B cell (primary cell): ENCODE measurements at regions not wholly inside any gene's neighbourhood (a gene's known extent, or its start where the extent isn't known, plus 50 kb on each side); places are given as distances from the start of the nearest gene placed in this dataset.

Source experiments
- ATAC-seq: fragments of 200-7000 bp; cut with Tn5 transposase; one replicate; pipeline ENCODE4 v1.10.0; 2021; ENCODE audit warnings: low read depth, mild to moderate bottlenecking, moderate number of reproducible peaks, moderate library complexity
- CTCF ChIA-PET: fragments of 350-600 bp; sonication (Branson Sonifier 250); formaldehyde crosslinking; loops from one replicate; lab custom pipeline; 2021; ENCODE audit warnings: antibody characterized with exemption, inconsistent platforms; lab: Charles Lee
- POLR2A ChIA-PET: fragments of 350-600 bp; sonication (Branson Sonifier 250); formaldehyde crosslinking; loops from one replicate; lab custom pipeline; 2021; ENCODE audit warnings: antibody characterized with exemption; lab: Charles Lee
- DNase-seq: peaks from one replicate; pipeline ENCODE4 v3.0.0; 2013
- H2AFZ ChIP-seq: 2 replicates; pipeline ENCODE4 v1.6.1; 2012; ENCODE audit warnings: mild to moderate bottlenecking, low read depth, low read length; ENCODE audit not compliant: insufficient read depth, poor library complexity, severe bottlenecking
- H3K27ac ChIP-seq, 2 donors: 1 replicate in 1 of 2; 2 replicates in 1 of 2; pipeline ENCODE4 v1.5.1; 2012 to 2013; ENCODE audit warnings: low read length in 2 of 2, mild to moderate bottlenecking in 2 of 2, moderate library complexity in 1 of 2
- H3K27me3 ChIP-seq, 4 experiments: fragments of 200-600 bp in 1 of 4; sonication (generic) in 1 of 4; replicated peaks in 1 of 4; 1 replicate in 2 of 4; 2 replicates in 2 of 4; pipeline versions ENCODE4 v1.6.1 to v1.7.0; 2013 to 2016; ENCODE audit warnings: low read length in 3 of 4, mild to moderate bottlenecking in 2 of 4, mixed read lengths in 1 of 4, moderate library complexity in 1 of 4; ENCODE audit not compliant: insufficient read depth in 4 of 4, control insufficient read depth in 3 of 4; ENCODE audit errors: control extremely low read depth in 1 of 4
- H3K36me3 ChIP-seq, 2 experiments: replicated peaks in 1 of 2; 1 replicate in 1 of 2; 2 replicates in 1 of 2; pipeline versions ENCODE4 v1.6.1 to v1.7.1; 2013; ENCODE audit warnings: low read length in 1 of 2; ENCODE audit not compliant: insufficient read depth in 2 of 2, control insufficient read depth in 1 of 2; ENCODE audit errors: control extremely low read depth in 1 of 2, extremely low read depth in 1 of 2
- H3K4me1 ChIP-seq, 2 donors: fragments of 200-600 bp in 1 of 2; sonication (generic) in 1 of 2; 1 replicate in 1 of 2; 2 replicates in 1 of 2; pipeline versions ENCODE4 v1.5.1 to v1.6.1; 2013 to 2017; ENCODE audit warnings: low read length in 2 of 2; ENCODE audit not compliant: control insufficient read depth in 2 of 2, insufficient read depth in 2 of 2
- H3K4me2 ChIP-seq: replicated peaks from 2 replicates; pipeline ENCODE3; 2012; ENCODE audit warnings: mild to moderate bottlenecking, low read depth, low read length; ENCODE audit not compliant: poor library complexity, severe bottlenecking
- H3K4me3 ChIP-seq, 5 experiments: fragments of 200-600 bp in 1 of 5; sonication (generic) in 1 of 5; 1 replicate in 3 of 5; 2 replicates in 2 of 5; pipeline versions ENCODE4 v1.5.1 to v1.7.0; 2011 to 2016; ENCODE audit warnings: low read length in 4 of 5, mild to moderate bottlenecking in 4 of 5, low read depth in 2 of 5, control low read depth in 1 of 5, moderate library complexity in 1 of 5; ENCODE audit not compliant: insufficient read depth in 1 of 5; ENCODE audit errors: control extremely low read depth in 1 of 5, extremely low read depth in 1 of 5
- H3K79me2 ChIP-seq: fragments of 200-600 bp; sonication (generic); one replicate; pipeline ENCODE4 v1.6.0; 2016; ENCODE audit warnings: low read length; ENCODE audit not compliant: control insufficient read depth, insufficient read depth
- H3K9ac ChIP-seq: fragments of 200-600 bp; sonication (generic); 2 replicates; pipeline ENCODE4 v1.6.1; 2017; ENCODE audit warnings: mild to moderate bottlenecking, low read length, moderate library complexity
- H3K9me3 ChIP-seq, 3 donors: one replicate each; pipeline versions ENCODE4 v1.6.1 to v1.7.1; 2013; ENCODE audit warnings: low read length in 2 of 3; ENCODE audit not compliant: control insufficient read depth in 2 of 3, insufficient read depth in 1 of 3; ENCODE audit errors: control extremely low read depth in 1 of 3
- H4K20me1 ChIP-seq: 2 replicates; pipeline ENCODE4 v1.6.0; 2012; ENCODE audit warnings: mild to moderate bottlenecking, low read length; ENCODE audit not compliant: insufficient read depth, control insufficient read depth, poor library complexity, severe bottlenecking
- H3K27ac Mint-ChIP-seq: one replicate; pipeline ENCODE4 v1.8.0; 2021; ENCODE audit warnings: mixed read lengths
- H3K27me3 Mint-ChIP-seq: one replicate; pipeline ENCODE4 v1.8.0; 2021; ENCODE audit warnings: mixed read lengths
- H3K4me1 Mint-ChIP-seq: one replicate; pipeline ENCODE4 v1.8.0; 2021; ENCODE audit warnings: mixed read lengths
- H3K4me3 Mint-ChIP-seq: one replicate; pipeline ENCODE4 v1.8.0; 2021; ENCODE audit warnings: mixed read lengths
- H3K9me3 Mint-ChIP-seq: one replicate; pipeline ENCODE4 v1.8.0; 2022; ENCODE audit warnings: mixed read lengths; ENCODE audit not compliant: insufficient read depth
- EZH2 ChIP-seq: IDR thresholded peaks from 2 replicates; pipeline ENCODE4 v1.6.1; 2012; ENCODE audit warnings: borderline replicate concordance, low read depth, mild to moderate bottlenecking, moderate library complexity, low read length; ENCODE audit not compliant: insufficient read depth, poor library complexity, severe bottlenecking
- WGBS: methylation state at CpG from one replicate; pipeline ENCODE4 v1.1.5; 2013; ENCODE audit warnings: missing lambda C conversion rate; ENCODE audit not compliant: insufficient coverage; 5-methylcytosine and 5-hydroxymethylcytosine counted together
- intact Hi-C: fragments of 100-400 bp; cut with micrococcal nuclease; formaldehyde crosslinking; loops from one replicate; pipeline ENCODE4 v1.10.0; 2022
- TF ChIP-seq, protein P1 (sequence below): fragments of 200-600 bp; IDR thresholded peaks from one replicate; pipeline ENCODE4 v1.8.0; 2022; ENCODE audit warnings: antibody characterized with exemption, mild to moderate bottlenecking

DNA sequence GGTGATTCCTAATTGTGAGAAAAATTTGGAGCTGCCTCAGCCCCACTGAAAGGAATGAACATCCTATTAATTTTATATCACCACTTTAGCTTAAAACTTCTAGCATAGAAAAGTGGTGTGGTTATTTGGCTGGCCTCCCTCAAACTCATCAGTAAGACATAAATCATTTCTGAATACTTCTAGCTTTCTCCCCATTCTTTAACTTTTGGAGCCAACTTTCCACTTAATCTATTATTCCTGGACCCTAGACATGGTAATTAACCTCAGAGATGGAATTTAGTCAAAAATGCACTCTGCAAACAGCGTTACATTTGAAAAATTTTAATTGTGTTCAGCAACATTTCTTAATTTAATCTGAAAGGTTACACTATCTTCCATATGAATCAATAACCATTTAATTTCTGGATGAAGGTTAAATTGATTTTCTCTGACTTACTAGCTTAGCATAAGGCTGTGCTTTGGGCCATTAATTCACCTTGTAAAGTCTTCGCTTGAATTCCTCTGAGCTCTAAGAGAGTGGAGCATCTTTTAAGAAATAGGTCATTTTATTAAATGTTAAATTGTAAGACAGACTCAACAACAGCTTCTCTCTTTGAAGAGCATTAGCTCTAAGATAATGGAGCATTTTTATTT lies 753.6 kb upstream of the STXBP6 start:
- intact Hi-C loops = no loop called here
- Histone ChIP-seq H3K9ac (no peak overlapping the region), H3K4me1 (no peaks in the 10 kb centered on the region), H3K27ac (no peak overlapping the region), H3K27me3 (no peaks in the 10 kb centered on the region), H3K9me3 (peaks cover 0 to 4% (median 0%) of the 10 kb centered on the region in 3 donors), H4K20me1 (no peaks in the 10 kb centered on the region), H2AFZ (no peak overlapping the region), H3K36me3 (no peaks in the 10 kb centered on the region), H3K79me2 (no peaks in the 10 kb centered on the region), H3K4me2 (no peak overlapping the region), H3K4me3 (no peak overlapping the region)
- ATAC-seq (no peak), DNase-seq (no peak)
- H3K27me3 Mint-ChIP-seq = no peaks in the 10 kb centered on the region
- POLR2A ChIA-PET = no interaction called here
- TF ChIP-seq EZH2 = no peak
- TF ChIP-seq, protein P1, sequence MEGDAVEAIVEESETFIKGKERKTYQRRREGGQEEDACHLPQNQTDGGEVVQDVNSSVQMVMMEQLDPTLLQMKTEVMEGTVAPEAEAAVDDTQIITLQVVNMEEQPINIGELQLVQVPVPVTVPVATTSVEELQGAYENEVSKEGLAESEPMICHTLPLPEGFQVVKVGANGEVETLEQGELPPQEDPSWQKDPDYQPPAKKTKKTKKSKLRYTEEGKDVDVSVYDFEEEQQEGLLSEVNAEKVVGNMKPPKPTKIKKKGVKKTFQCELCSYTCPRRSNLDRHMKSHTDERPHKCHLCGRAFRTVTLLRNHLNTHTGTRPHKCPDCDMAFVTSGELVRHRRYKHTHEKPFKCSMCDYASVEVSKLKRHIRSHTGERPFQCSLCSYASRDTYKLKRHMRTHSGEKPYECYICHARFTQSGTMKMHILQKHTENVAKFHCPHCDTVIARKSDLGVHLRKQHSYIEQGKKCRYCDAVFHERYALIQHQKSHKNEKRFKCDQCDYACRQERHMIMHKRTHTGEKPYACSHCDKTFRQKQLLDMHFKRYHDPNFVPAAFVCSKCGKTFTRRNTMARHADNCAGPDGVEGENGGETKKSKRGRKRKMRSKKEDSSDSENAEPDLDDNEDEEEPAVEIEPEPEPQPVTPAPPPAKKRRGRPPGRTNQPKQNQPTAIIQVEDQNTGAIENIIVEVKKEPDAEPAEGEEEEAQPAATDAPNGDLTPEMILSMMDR = no peak
- WGBS = no CpG with 5 or more reads among the region's 2 CpGs
- H3K4me1 Mint-ChIP-seq = no peaks in the 10 kb centered on the region
- H3K27ac Mint-ChIP-seq = no peak overlapping the region
- CTCF ChIA-PET = interaction anchor here (0.9 kb wide), 1 partner anchor 19 kb away, joined by 3 read pairs; no protein-coding TSS in a partner anchor
- no peak overlapping the region for H3K4me3 Mint-ChIP-seq
- no peaks in the 10 kb centered on the region for H3K9me3 Mint-ChIP-seq

DNA sequence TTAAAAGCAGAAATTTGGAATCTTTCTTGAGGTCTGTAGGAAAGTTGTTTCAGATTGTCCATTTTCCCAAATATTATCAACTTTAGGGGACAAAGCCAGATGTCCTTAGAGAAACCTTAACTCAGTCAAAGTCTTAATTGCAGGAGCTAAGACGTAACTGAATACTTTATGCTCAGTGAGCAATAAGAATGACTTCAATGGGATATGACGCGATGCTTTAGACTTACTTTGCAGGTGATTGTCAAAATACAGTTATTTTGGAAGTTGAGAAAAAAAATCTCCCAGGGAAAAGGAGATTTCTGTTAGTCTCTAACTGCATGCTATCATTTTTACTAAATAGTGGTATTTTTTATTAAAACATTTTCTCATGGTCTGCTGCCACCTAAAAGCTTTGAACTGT lies 750.9 kb upstream of the STXBP6 start:
- Mint-ChIP-seq H3K4me1 (no peaks in the 10 kb centered on the region), H3K4me3 (no peak overlapping the region), H3K9me3 (no peaks in the 10 kb centered on the region), H3K27ac (no peak overlapping the region), H3K27me3 (no peaks in the 10 kb centered on the region)
- WGBS = no CpG with 5 or more reads among the region's 3 CpGs
- ChIA-PET POLR2A (no interaction called here), CTCF (no interaction called here)
- no peak overlapping the region for H3K4me2 ChIP-seq
- TF ChIP-seq, protein P1 = no peak
- no peak for TF ChIP-seq EZH2
- H3K27ac ChIP-seq = no peak overlapping the region
- intact Hi-C loops = no loop called here
- H4K20me1 ChIP-seq = no peaks in the 10 kb centered on the region
- no peak overlapping the region for H3K4me3 ChIP-seq
- H3K27me3 ChIP-seq = no peaks in the 10 kb centered on the region
- no peak for ATAC-seq
- H3K79me2 ChIP-seq = no peaks in the 10 kb centered on the region
- no peaks in the 10 kb centered on the region for H3K4me1 ChIP-seq
- H2AFZ ChIP-seq = no peak overlapping the region
- no peaks in the 10 kb centered on the region for H3K36me3 ChIP-seq
- no peak overlapping the region for H3K9ac ChIP-seq
- DNase-seq = no peak
- no peaks in the 10 kb centered on the region for H3K9me3 ChIP-seq
